Esophagus squamous epithelium (tissue), 5 donors: ENCODE measurements at regions not wholly inside any gene's neighbourhood (a gene's known extent, or its start where the extent isn't known, plus 50 kb on each side); places are given as distances from the start of the nearest gene placed in this dataset.

Experiments
- DNase-seq: peaks from one replicate; lab custom pipeline; 2025; lab: John Stamatoyannopoulos, UW
- H3K27ac ChIP-seq, 4 donors: fragments of 200-600 bp; sonication (generic); one replicate each; pipeline ENCODE4 v1.5.1; 2016 to 2019; ENCODE audit warnings: mild to moderate bottlenecking in 1 of 4
- H3K27me3 ChIP-seq, 4 donors: fragments of 200-600 bp; sonication (generic); 1 replicate in 3 of 4; 2 replicates in 1 of 4; pipeline versions ENCODE4 v1.5.1 to v1.6.0; 2017 to 2021; ENCODE audit warnings: antibody characterized with exemption in 1 of 4
- H3K36me3 ChIP-seq, 3 donors: fragments of 200-600 bp; sonication (generic); one replicate each; pipeline ENCODE4 v1.5.1; 2016 to 2019
- H3K4me1 ChIP-seq, 3 donors: fragments of 200-600 bp; sonication (generic); one replicate each; pipeline ENCODE4 v1.5.1; 2017 to 2019
- H3K4me3 ChIP-seq, 4 donors: fragments of 200-600 bp; sonication (generic); 1 replicate in 3 of 4; 2 replicates in 1 of 4; pipeline ENCODE4 v1.5.1; 2016 to 2019; ENCODE audit warnings: mild to moderate bottlenecking in 2 of 4, moderate library complexity in 1 of 4
- H3K9me3 ChIP-seq, 3 donors: fragments of 200-600 bp; sonication (generic); one replicate each; pipeline ENCODE4 v1.5.1; 2016 to 2019
- CTCF ChIP-seq, 6 experiments: fragments of 450-650 bp in 4 of 6; fragments of 200-600 bp in 2 of 6; sonication (generic) in 2 of 6; IDR thresholded peaks; one replicate each; pipeline ENCODE4 v1.5.1; 2016 to 2019; ENCODE audit warnings: antibody characterized with exemption in 6 of 6, mild to moderate bottlenecking in 4 of 6, moderate library complexity in 4 of 6
- POLR2A ChIP-seq, 4 donors: fragments of 450-650 bp; IDR thresholded peaks; one replicate each; pipeline ENCODE4 v1.6.1; 2017; ENCODE audit warnings: antibody characterized with exemption in 4 of 4, mild to moderate bottlenecking in 4 of 4, moderate library complexity in 3 of 4
- WGBS, 2 donors: methylation state at CpG; one replicate each; pipeline ENCODE4 v1.1.5; 2018; 5-methylcytosine and 5-hydroxymethylcytosine counted together
- intact Hi-C: fragments of 100-400 bp; cut with DNase I; formaldehyde crosslinking; loops from one replicate; pipeline ENCODE4 v1.15.0; 2022
- donor health status: DM: yes; HTN: yes; CAD: no.

GRCh38 chr1:41998250-41998649, 79.5 kb upstream of the HIVEP3 start:
- Histone ChIP-seq H3K27me3 (no peaks in the 10 kb centered on the region), H3K36me3 (no peaks in the 10 kb centered on the region), H3K4me3 (no peak overlapping the region), H3K4me1 (peaks cover 0 to 4% (median 0%) of the 10 kb centered on the region in 3 donors), H3K9me3 (no peaks in the 10 kb centered on the region), H3K27ac (no peak overlapping the region)
- no peak for DNase-seq
- TF ChIP-seq POLR2A (IDR thresholded peaks at IDR 0.05) (no peak), CTCF (IDR thresholded peaks at IDR 0.05) (no peak)
- intact Hi-C loops = no loop called here

- H3K27ac ChIP-seq = no peak overlapping the region
- no peaks in the 10 kb centered on the region for H3K27me3 ChIP-seq
- WGBS, 2 donors = 73 to 83% methylated on average over 5 of the region's 5 CpGs
- H3K4me1 ChIP-seq = no peaks in the 10 kb centered on the region
- H3K9me3 ChIP-seq = no peaks in the 10 kb centered on the region
- no peaks in the 10 kb centered on the region for H3K36me3 ChIP-seq
- no peak overlapping the region for H3K4me3 ChIP-seq
- DNase-seq = no peak
- intact Hi-C loops = no loop called here
- TF ChIP-seq POLR2A (IDR thresholded peaks at IDR 0.05) = no peak
- TF ChIP-seq CTCF (IDR thresholded peaks at IDR 0.05) = no peak
These were observed 78.4 kb upstream of the HIVEP3 start for GRCh38 chr1:41997153-41997552.

GRCh38 chr1:41995441-41996130, 76.9 kb upstream of the HIVEP3 start:
- WGBS, 2 donors = 65 to 79% methylated on average over 1 of the region's 1 CpG
- Histone ChIP-seq H3K27me3 (no peaks in the 10 kb centered on the region), H3K36me3 (no peaks in the 10 kb centered on the region), H3K4me1 (no peaks in the 10 kb centered on the region), H3K4me3 (no peak overlapping the region), H3K9me3 (no peaks in the 10 kb centered on the region), H3K27ac (no peak overlapping the region)
- TF ChIP-seq POLR2A (IDR thresholded peaks at IDR 0.05) = no peak
- intact Hi-C loops = no loop called here
- no peak for DNase-seq

GRCh38 chr1:41994195-41994894, 75.6 kb upstream of the HIVEP3 start:
- WGBS, 2 donors = 82 to 91% methylated on average over 5 of the region's 5 CpGs

GRCh38 chr1:41983451-41983850, 64.7 kb upstream of the HIVEP3 start:
- peaks cover 0 to 10% (median 0%) of the 10 kb centered on the region in 3 donors for H3K4me1 ChIP-seq
- H3K9me3 ChIP-seq = no peaks in the 10 kb centered on the region
- H3K4me3 ChIP-seq = no peak overlapping the region
- no peak overlapping the region for H3K27ac ChIP-seq
- no peaks in the 10 kb centered on the region for H3K27me3 ChIP-seq
- TF ChIP-seq CTCF (IDR thresholded peaks at IDR 0.05) (no peak), POLR2A (IDR thresholded peaks at IDR 0.05) (no peak)
- WGBS, 2 donors = 84 to 93% methylated on average over 3 of the region's 3 CpGs
- intact Hi-C loops = no loop called here
- DNase-seq = no peak
- H3K36me3 ChIP-seq = no peaks in the 10 kb centered on the region

More at GRCh38 chr1:41994195-41994894, 75.6 kb upstream of the HIVEP3 start:
- H3K27ac ChIP-seq = no peak overlapping the region
- intact Hi-C loops = no loop called here
- H3K9me3 ChIP-seq = no peaks in the 10 kb centered on the region
- DNase-seq = no peak
- no peak overlapping the region for H3K4me3 ChIP-seq
- TF ChIP-seq CTCF (IDR thresholded peaks at IDR 0.05) (no peak), POLR2A (IDR thresholded peaks at IDR 0.05) (no peak)
- H3K27me3 ChIP-seq = no peaks in the 10 kb centered on the region
- H3K4me1 ChIP-seq = no peaks in the 10 kb centered on the region
- no peaks in the 10 kb centered on the region for H3K36me3 ChIP-seq
